Nephron (organoid): ENCODE measurements at regions not wholly inside any gene's neighbourhood (a gene's known extent, or its start where the extent isn't known, plus 50 kb on each side); places are given as distances from the start of the nearest gene placed in this dataset.
"Not testable (repeated sequence)": the region's sequence is repeated elsewhere in the genome, so short reads cannot be mapped to it uniquely, and the experiment has no call there.

Experiments
- H3K27ac Mint-ChIP-seq, 3 experiments: 2 replicates each; pipeline ENCODE4 v1.8.0; 2020; ENCODE audit warnings: mixed read lengths in 3 of 3, mild to moderate bottlenecking in 2 of 3, moderate library complexity in 1 of 3
- H3K27me3 Mint-ChIP-seq: 2 replicates; pipeline ENCODE4 v1.8.0; 2021; ENCODE audit warnings: low read depth, mild to moderate bottlenecking, moderate library complexity, mixed read lengths
- H3K36me3 Mint-ChIP-seq: 2 replicates; pipeline ENCODE4 v1.8.0; 2020; ENCODE audit warnings: low read depth, mixed read lengths
- H3K4me1 Mint-ChIP-seq: 2 replicates; pipeline ENCODE4 v1.8.0; 2020; ENCODE audit warnings: mixed read lengths
- H3K4me3 Mint-ChIP-seq, 3 experiments: 2 replicates each; pipeline ENCODE4 v1.8.0; 2020; ENCODE audit warnings: mild to moderate bottlenecking in 3 of 3, mixed read lengths in 3 of 3, moderate library complexity in 2 of 3
- H3K9me3 Mint-ChIP-seq: 2 replicates; pipeline ENCODE4 v1.8.0; 2020; ENCODE audit warnings: mixed read lengths
- CTCF ChIP-seq, 3 experiments: fragments of 200-600 bp; sonication (generic); IDR thresholded peaks; one replicate each; pipeline ENCODE4 v1.5.0; 2021; ENCODE audit warnings: antibody characterized with exemption in 3 of 3; ENCODE audit not compliant: unreplicated experiment in 3 of 3

GRCh38 chr5:90047113-90047512, 362.4 kb downstream of the CETN3 start:
- H3K9me3 Mint-ChIP-seq, result peaks cover 25% of the 10 kb centered on the region
- no peak overlapping the region for H3K4me3 Mint-ChIP-seq
- H3K4me1 Mint-ChIP-seq, result no peaks in the 10 kb centered on the region
- TF ChIP-seq CTCF (IDR thresholded peaks at IDR 0.05; ENCODE audit: unreplicated experiment in 3 of 3), result no peak
- H3K27ac Mint-ChIP-seq, result no peak overlapping the region
- no peaks in the 10 kb centered on the region for H3K27me3 Mint-ChIP-seq
- H3K36me3 Mint-ChIP-seq, result no peaks in the 10 kb centered on the region

GRCh38 chr5:90040082-90040481, 369.5 kb downstream of the CETN3 start:
- H3K27ac Mint-ChIP-seq, H3K4me3 Mint-ChIP-seq, H3K36me3 Mint-ChIP-seq, H3K27me3 Mint-ChIP-seq, H3K4me1 Mint-ChIP-seq: not testable (repeated sequence)
- H3K9me3 Mint-ChIP-seq, result peaks cover 53% of the 10 kb centered on the region

GRCh38 chr5:90037646-90038045, 371.9 kb downstream of the CETN3 start:
- H3K27me3 Mint-ChIP-seq, result no peaks in the 10 kb centered on the region
- H3K36me3 Mint-ChIP-seq, result no peaks in the 10 kb centered on the region
- no peak for TF ChIP-seq CTCF (IDR thresholded peaks at IDR 0.05; ENCODE audit: unreplicated experiment in 3 of 3)
- peaks cover 62% of the 10 kb centered on the region for H3K9me3 Mint-ChIP-seq
- H3K27ac Mint-ChIP-seq, result no peak overlapping the region
- H3K4me1 Mint-ChIP-seq, result no peaks in the 10 kb centered on the region
- no peak overlapping the region for H3K4me3 Mint-ChIP-seq

GRCh38 chr5:90022711-90023053, 386.9 kb downstream of the CETN3 start:
- H3K4me1 Mint-ChIP-seq, result no peaks in the 10 kb centered on the region
- no peak overlapping the region for H3K4me3 Mint-ChIP-seq
- no peaks in the 10 kb centered on the region for H3K9me3 Mint-ChIP-seq
- no peak for TF ChIP-seq CTCF (IDR thresholded peaks at IDR 0.05; ENCODE audit: unreplicated experiment in 3 of 3)
- H3K36me3 Mint-ChIP-seq, result no peaks in the 10 kb centered on the region
- no peaks in the 10 kb centered on the region for H3K27me3 Mint-ChIP-seq
- H3K27ac Mint-ChIP-seq, result no peak overlapping the region

- Mint-ChIP-seq H3K4me3 (no peak overlapping the region), H3K4me1 (no peaks in the 10 kb centered on the region), H3K27me3 (no peaks in the 10 kb centered on the region), H3K27ac (no peak overlapping the region), H3K36me3 (no peaks in the 10 kb centered on the region), H3K9me3 (no peaks in the 10 kb centered on the region)
- TF ChIP-seq CTCF (IDR thresholded peaks at IDR 0.05; ENCODE audit: unreplicated experiment in 3 of 3), result no peak
Measured at GRCh38 chr5:90022002-90022710, 387.4 kb downstream of the CETN3 start.

GRCh38 chr5:90020575-90021538, 388.7 kb downstream of the CETN3 start:
- Mint-ChIP-seq H3K4me1 (no peaks in the 10 kb centered on the region), H3K9me3 (no peaks in the 10 kb centered on the region), H3K27ac (no peak overlapping the region), H3K4me3 (no peak overlapping the region), H3K27me3 (no peaks in the 10 kb centered on the region), H3K36me3 (no peaks in the 10 kb centered on the region)
- no peak for TF ChIP-seq CTCF (IDR thresholded peaks at IDR 0.05; ENCODE audit: unreplicated experiment in 3 of 3)
